ENCODE measurements at regions not wholly inside any gene's neighbourhood (a gene's known extent, or its start where the extent isn't known, plus 50 kb on each side); places are given as distances from the start of the nearest gene placed in this dataset.

GRCh38 chr4:4758681-4759080 is 100.8 kb upstream of the MSX1 start:
- Histone ChIP-seq H3K4me3 (ENCODE audit: low read length) (no peak overlapping the region), H3K27ac (ENCODE audit: low read length) (no peak overlapping the region), H3K9me3 (ENCODE audit: insufficient read depth, low read depth, low read length) (no peaks in the 10 kb centered on the region), H3K27me3 (ENCODE audit: insufficient read depth, low read length) (peaks cover 53% of the 10 kb centered on the region), H3K36me3 (ENCODE audit: insufficient read depth, low read depth, low read length) (no peaks in the 10 kb centered on the region), H3K4me1 (ENCODE audit: insufficient read depth, low read length) (peaks cover 27% of the 10 kb centered on the region), H3K9ac (ENCODE audit: low read depth, low read length) (no peak overlapping the region)

GRCh38 chr4:4755306-4755705 is 104.2 kb upstream of the MSX1 start:
- H3K27me3 ChIP-seq (ENCODE audit: insufficient read depth, low read length): peaks cover 25% of the 10 kb centered on the region
- H3K4me1 ChIP-seq (ENCODE audit: insufficient read depth, low read length): peaks cover 8% of the 10 kb centered on the region; the same call in 1 of the 2 replicates
- H3K9ac ChIP-seq (ENCODE audit: low read depth, low read length): no peak overlapping the region
- H3K9me3 ChIP-seq (ENCODE audit: insufficient read depth, low read depth, low read length): no peaks in the 10 kb centered on the region
- no peak overlapping the region for H3K27ac ChIP-seq (ENCODE audit: low read length)
- no peak overlapping the region for H3K4me3 ChIP-seq (ENCODE audit: low read length)
- no peaks in the 10 kb centered on the region for H3K36me3 ChIP-seq (ENCODE audit: insufficient read depth, low read depth, low read length)

GRCh38 chr4:4754641-4755040 is 104.8 kb upstream of the MSX1 start:
- no peak overlapping the region for H3K4me3 ChIP-seq (ENCODE audit: low read length)
- H3K36me3 ChIP-seq (ENCODE audit: insufficient read depth, low read depth, low read length): no peaks in the 10 kb centered on the region
- H3K27me3 ChIP-seq (ENCODE audit: insufficient read depth, low read length): peaks cover 19% of the 10 kb centered on the region

GRCh38 chr4:4753643-4754042 is 105.8 kb upstream of the MSX1 start:
- Histone ChIP-seq H3K4me1 (ENCODE audit: insufficient read depth, low read length) (peaks cover 5% of the 10 kb centered on the region; the same call in 1 of the 2 replicates), H3K9ac (ENCODE audit: low read depth, low read length) (no peak overlapping the region), H3K9me3 (ENCODE audit: insufficient read depth, low read depth, low read length) (no peaks in the 10 kb centered on the region), H3K4me3 (ENCODE audit: low read length) (no peak overlapping the region), H3K27me3 (ENCODE audit: insufficient read depth, low read length) (peaks cover 16% of the 10 kb centered on the region), H3K36me3 (ENCODE audit: insufficient read depth, low read depth, low read length) (no peaks in the 10 kb centered on the region), H3K27ac (ENCODE audit: low read length) (no peak overlapping the region)

More at GRCh38 chr4:4754641-4755040, 104.8 kb upstream of the MSX1 start:
- H3K4me1 ChIP-seq (ENCODE audit: insufficient read depth, low read length): peaks cover 8% of the 10 kb centered on the region; the same call in 1 of the 2 replicates
- H3K9ac ChIP-seq (ENCODE audit: low read depth, low read length): no peak overlapping the region
- H3K9me3 ChIP-seq (ENCODE audit: insufficient read depth, low read depth, low read length): no peaks in the 10 kb centered on the region
- H3K27ac ChIP-seq (ENCODE audit: low read length): no peak overlapping the region

GRCh38 chr4:4752576-4753401 is 106.7 kb upstream of the MSX1 start:
- Histone ChIP-seq H3K27me3 (ENCODE audit: insufficient read depth, low read length) (peaks cover 8% of the 10 kb centered on the region; the same call in 1 of the 2 replicates), H3K4me3 (ENCODE audit: low read length) (no peak overlapping the region), H3K4me1 (ENCODE audit: insufficient read depth, low read length) (no peaks in the 10 kb centered on the region; the same call in 1 of the 2 replicates), H3K36me3 (ENCODE audit: insufficient read depth, low read depth, low read length) (no peaks in the 10 kb centered on the region), H3K27ac (ENCODE audit: low read length) (no peak overlapping the region), H3K9ac (ENCODE audit: low read depth, low read length) (no peak overlapping the region), H3K9me3 (ENCODE audit: insufficient read depth, low read depth, low read length) (0 out of 2 replicates have a peak, but pooled peaks cover 2% of the 10 kb centered on the region)

- no peak overlapping the region for H3K9ac ChIP-seq (ENCODE audit: low read depth, low read length)
- H3K4me1 ChIP-seq (ENCODE audit: insufficient read depth, low read length): no peaks in the 10 kb centered on the region; the same call in 1 of the 2 replicates
- peaks cover 9% of the 10 kb centered on the region; the same call in 1 of the 2 replicates for H3K9me3 ChIP-seq (ENCODE audit: insufficient read depth, low read depth, low read length)
- H3K4me3 ChIP-seq (ENCODE audit: low read length): no peak overlapping the region
- H3K27me3 ChIP-seq (ENCODE audit: insufficient read depth, low read length): no peaks in the 10 kb centered on the region
- H3K36me3 ChIP-seq (ENCODE audit: insufficient read depth, low read depth, low read length): no peaks in the 10 kb centered on the region
- no peak overlapping the region for H3K27ac ChIP-seq (ENCODE audit: low read length)
These were observed 107.4 kb upstream of the MSX1 start for GRCh38 chr4:4752025-4752424.

GRCh38 chr4:4750187-4750586 is 109.3 kb upstream of the MSX1 start:
- no peaks in the 10 kb centered on the region for H3K27me3 ChIP-seq (ENCODE audit: insufficient read depth, low read length)
- H3K4me3 ChIP-seq (ENCODE audit: low read length): no peak overlapping the region
- peaks cover 26% of the 10 kb centered on the region for H3K9me3 ChIP-seq (ENCODE audit: insufficient read depth, low read depth, low read length)
- no peak overlapping the region for H3K27ac ChIP-seq (ENCODE audit: low read length)
- no peaks in the 10 kb centered on the region for H3K36me3 ChIP-seq (ENCODE audit: insufficient read depth, low read depth, low read length)
- no peak overlapping the region for H3K9ac ChIP-seq (ENCODE audit: low read depth, low read length)
- H3K4me1 ChIP-seq (ENCODE audit: insufficient read depth, low read length): no peaks in the 10 kb centered on the region; the same call in 1 of the 2 replicates

GRCh38 chr4:4749137-4749536 is 110.3 kb upstream of the MSX1 start:
- no peak overlapping the region for H3K9ac ChIP-seq (ENCODE audit: low read depth, low read length)
- no peak overlapping the region for H3K27ac ChIP-seq (ENCODE audit: low read length)
- H3K27me3 ChIP-seq (ENCODE audit: insufficient read depth, low read length): no peaks in the 10 kb centered on the region
- H3K4me1 ChIP-seq (ENCODE audit: insufficient read depth, low read length): no peaks in the 10 kb centered on the region
- peaks cover 29% of the 10 kb centered on the region for H3K9me3 ChIP-seq (ENCODE audit: insufficient read depth, low read depth, low read length)
- no peaks in the 10 kb centered on the region for H3K36me3 ChIP-seq (ENCODE audit: insufficient read depth, low read depth, low read length)
- H3K4me3 ChIP-seq (ENCODE audit: low read length): no peak overlapping the region

- Histone ChIP-seq H3K9ac (ENCODE audit: low read depth, low read length) (no peak overlapping the region), H3K4me3 (ENCODE audit: low read length) (no peak overlapping the region), H3K4me1 (ENCODE audit: insufficient read depth, low read length) (no peaks in the 10 kb centered on the region), H3K36me3 (ENCODE audit: insufficient read depth, low read depth, low read length) (no peaks in the 10 kb centered on the region), H3K9me3 (ENCODE audit: insufficient read depth, low read depth, low read length) (peaks cover 29% of the 10 kb centered on the region), H3K27ac (ENCODE audit: low read length) (no peak overlapping the region), H3K27me3 (ENCODE audit: insufficient read depth, low read length) (no peaks in the 10 kb centered on the region)
These were observed 113.0 kb upstream of the MSX1 start for GRCh38 chr4:4746444-4746843.

- H3K4me1 ChIP-seq (ENCODE audit: insufficient read depth, low read length): no peaks in the 10 kb centered on the region
These were observed 119.4 kb upstream of the MSX1 start for GRCh38 chr4:4740071-4740470.

GRCh38 chr4:4735870-4736269 is 123.6 kb upstream of the MSX1 start:
- H3K27ac ChIP-seq (ENCODE audit: low read length): no peak overlapping the region
- no peak overlapping the region for H3K4me3 ChIP-seq (ENCODE audit: low read length)
- no peaks in the 10 kb centered on the region for H3K4me1 ChIP-seq (ENCODE audit: insufficient read depth, low read length)
- no peaks in the 10 kb centered on the region for H3K36me3 ChIP-seq (ENCODE audit: insufficient read depth, low read depth, low read length)
- H3K9me3 ChIP-seq (ENCODE audit: insufficient read depth, low read depth, low read length): no peaks in the 10 kb centered on the region
- H3K9ac ChIP-seq (ENCODE audit: low read depth, low read length): no peak overlapping the region
- no peaks in the 10 kb centered on the region for H3K27me3 ChIP-seq (ENCODE audit: insufficient read depth, low read length)

More at GRCh38 chr4:4740071-4740470, 119.4 kb upstream of the MSX1 start:
- H3K9me3 ChIP-seq (ENCODE audit: insufficient read depth, low read depth, low read length): 0 out of 2 replicates have a peak, but pooled peaks cover 2% of the 10 kb centered on the region
- H3K36me3 ChIP-seq (ENCODE audit: insufficient read depth, low read depth, low read length): no peaks in the 10 kb centered on the region
- H3K27me3 ChIP-seq (ENCODE audit: insufficient read depth, low read length): no peaks in the 10 kb centered on the region
- H3K9ac ChIP-seq (ENCODE audit: low read depth, low read length): no peak overlapping the region
- H3K4me3 ChIP-seq (ENCODE audit: low read length): no peak overlapping the region
- H3K27ac ChIP-seq (ENCODE audit: low read length): no peak overlapping the region

- Histone ChIP-seq H3K4me3 (ENCODE audit: low read length) (no peak overlapping the region), H3K9ac (ENCODE audit: low read depth, low read length) (no peak overlapping the region), H3K27ac (ENCODE audit: low read length) (no peak overlapping the region), H3K9me3 (ENCODE audit: insufficient read depth, low read depth, low read length) (no peaks in the 10 kb centered on the region), H3K27me3 (ENCODE audit: insufficient read depth, low read length) (no peaks in the 10 kb centered on the region), H3K4me1 (ENCODE audit: insufficient read depth, low read length) (no peaks in the 10 kb centered on the region), H3K36me3 (ENCODE audit: insufficient read depth, low read depth, low read length) (no peaks in the 10 kb centered on the region)
These were observed 124.2 kb upstream of the MSX1 start for GRCh38 chr4:4735136-4735750.
